ENCODE measurements at regions not wholly inside any gene's neighbourhood (a gene's known extent, or its start where the extent isn't known, plus 50 kb on each side); places are given as distances from the start of the nearest gene placed in this dataset.

GRCh38 chr11:80816454-80816847, 1375.6 kb upstream of the TENM4 start:
- TF ChIP-seq POLR2A (IDR thresholded peaks at IDR 0.05; ENCODE audit: low read depth, low read length) = no peak
- TF ChIP-seq EP300 (IDR thresholded peaks at IDR 0.05; ENCODE audit: borderline replicate concordance in 1 of 2, control insufficient read depth in 1 of 2, low read depth in 2 of 2, low read length in 2 of 2) = no peak
- no peak for TF ChIP-seq CHD1 (IDR thresholded peaks at IDR 0.05; ENCODE audit: low read depth, low read length)
- no peak for TF ChIP-seq MAX (IDR thresholded peaks at IDR 0.05; ENCODE audit: low read depth, low read length)
- no peak for TF ChIP-seq CTCF (IDR thresholded peaks at IDR 0.05 in 2 of 3, conservative IDR thresholded peaks at IDR 0.05 in 1 of 3; ENCODE audit: control insufficient read depth in 2 of 3, extremely low read depth in 1 of 3, insufficient read depth in 1 of 3, low read depth in 3 of 3, low read length in 3 of 3)
- TF ChIP-seq FOS (IDR thresholded peaks at IDR 0.05; ENCODE audit: borderline replicate concordance, extremely low read depth, insufficient read length) = no peak
- no peak for TF ChIP-seq GABPA (IDR thresholded peaks at IDR 0.05; ENCODE audit: low read depth)
- no peak for TF ChIP-seq EZH2 (IDR thresholded peaks at IDR 0.05; ENCODE audit: borderline replicate concordance, control insufficient read depth, low read depth, low read length)
- no peak for TF ChIP-seq SMC3 (IDR thresholded peaks at IDR 0.05; ENCODE audit: borderline replicate concordance, low read length)
- no peak for TF ChIP-seq PAX8 (IDR thresholded peaks at IDR 0.05)
- TF ChIP-seq ZBTB11 (CRISPR knock-in tag; IDR thresholded peaks at IDR 0.05) = no peak
- no peak for TF ChIP-seq NFYB (IDR thresholded peaks at IDR 0.05; ENCODE audit: insufficient read depth, low read depth, low read length)
- no peak for TF ChIP-seq POLR2AphosphoS5 (IDR thresholded peaks at IDR 0.05; ENCODE audit: low read length)
